Thoracic aorta (tissue), 2 donors: ENCODE measurements at regions not wholly inside any gene's neighbourhood (a gene's known extent, or its start where the extent isn't known, plus 50 kb on each side); places are given as distances from the start of the nearest gene placed in this dataset.

Source experiments
- ATAC-seq: fragments of 150-250 bp; one replicate; pipeline ENCODE4 v1.8.0; 2017; ENCODE audit warnings: low read depth; ENCODE audit not compliant: insufficient number of reproducible peaks, low FRiP score
- DNase-seq: peaks from one replicate; pipeline ENCODE4 v3.0.0-alpha.2; 2020; ENCODE audit warnings: low spot score
- H3K27ac ChIP-seq, 2 donors: fragments of 200-600 bp; sonication (generic); 1 replicate in 1 of 2; 2 replicates in 1 of 2; pipeline ENCODE4 v1.5.1; 2016; ENCODE audit warnings: mild to moderate bottlenecking in 2 of 2, moderate library complexity in 2 of 2
- H3K27me3 ChIP-seq: fragments of 200-600 bp; sonication (generic); replicated peaks from 2 replicates; pipeline ENCODE4 v1.6.0; 2016; ENCODE audit warnings: mild to moderate bottlenecking; ENCODE audit not compliant: insufficient read depth
- H3K36me3 ChIP-seq: fragments of 200-600 bp; sonication (generic); one replicate; pipeline ENCODE4 v1.5.1; 2016
- H3K4me1 ChIP-seq, 2 donors: fragments of 200-600 bp; sonication (generic); 1 replicate in 1 of 2; 2 replicates in 1 of 2; pipeline versions ENCODE4 v1.5.1 to v1.6.0; 2016; ENCODE audit warnings: low read depth in 2 of 2, mild to moderate bottlenecking in 1 of 2; ENCODE audit not compliant: control insufficient read depth in 1 of 2
- H3K4me3 ChIP-seq: fragments of 200-600 bp; sonication (generic); 2 replicates; pipeline ENCODE4 v1.5.1; 2016; ENCODE audit warnings: mild to moderate bottlenecking
- H3K9me3 ChIP-seq: fragments of 200-600 bp; sonication (generic); 2 replicates; pipeline ENCODE4 v1.5.1; 2016
- TF ChIP-seq, protein P1 (sequence below): fragments of 200-600 bp; sonication (generic); IDR thresholded peaks from one replicate; pipeline ENCODE4 v1.5.1; 2019; ENCODE audit warnings: antibody characterized with exemption

DNA sequence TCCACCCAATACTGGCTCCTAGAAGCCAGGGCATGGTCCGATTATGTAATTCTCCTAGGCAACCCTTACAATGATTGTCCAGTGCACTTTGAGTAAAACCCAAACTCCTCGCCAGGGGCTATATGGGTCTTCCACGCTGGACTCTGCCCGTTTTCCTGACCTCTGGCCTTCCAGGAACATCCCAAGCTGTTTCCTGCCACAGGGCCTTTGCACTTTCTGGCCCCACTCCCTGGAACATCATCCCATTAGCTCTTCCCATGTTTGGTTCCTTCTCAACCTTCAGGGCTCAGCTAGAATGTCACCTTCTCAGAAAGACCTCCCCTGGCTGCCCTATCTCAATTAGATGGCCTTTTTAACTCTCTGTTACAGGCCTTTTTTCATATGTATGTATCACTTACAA lies 85.4 kb downstream of the IRF2BPL start:
- DNase-seq (no peak), ATAC-seq (no peak)
- no peaks in the 10 kb centered on the region for H3K9me3 ChIP-seq
- H3K27me3 ChIP-seq: no peaks in the 10 kb centered on the region
- TF ChIP-seq, protein P1, sequence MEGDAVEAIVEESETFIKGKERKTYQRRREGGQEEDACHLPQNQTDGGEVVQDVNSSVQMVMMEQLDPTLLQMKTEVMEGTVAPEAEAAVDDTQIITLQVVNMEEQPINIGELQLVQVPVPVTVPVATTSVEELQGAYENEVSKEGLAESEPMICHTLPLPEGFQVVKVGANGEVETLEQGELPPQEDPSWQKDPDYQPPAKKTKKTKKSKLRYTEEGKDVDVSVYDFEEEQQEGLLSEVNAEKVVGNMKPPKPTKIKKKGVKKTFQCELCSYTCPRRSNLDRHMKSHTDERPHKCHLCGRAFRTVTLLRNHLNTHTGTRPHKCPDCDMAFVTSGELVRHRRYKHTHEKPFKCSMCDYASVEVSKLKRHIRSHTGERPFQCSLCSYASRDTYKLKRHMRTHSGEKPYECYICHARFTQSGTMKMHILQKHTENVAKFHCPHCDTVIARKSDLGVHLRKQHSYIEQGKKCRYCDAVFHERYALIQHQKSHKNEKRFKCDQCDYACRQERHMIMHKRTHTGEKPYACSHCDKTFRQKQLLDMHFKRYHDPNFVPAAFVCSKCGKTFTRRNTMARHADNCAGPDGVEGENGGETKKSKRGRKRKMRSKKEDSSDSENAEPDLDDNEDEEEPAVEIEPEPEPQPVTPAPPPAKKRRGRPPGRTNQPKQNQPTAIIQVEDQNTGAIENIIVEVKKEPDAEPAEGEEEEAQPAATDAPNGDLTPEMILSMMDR: no peak
- H3K4me1 ChIP-seq: peaks cover 24 to 30% of the 10 kb centered on the region in 2 donors
- H3K27ac ChIP-seq: no peak overlapping the region
- no peak overlapping the region for H3K4me3 ChIP-seq
- no peaks in the 10 kb centered on the region for H3K36me3 ChIP-seq

DNA sequence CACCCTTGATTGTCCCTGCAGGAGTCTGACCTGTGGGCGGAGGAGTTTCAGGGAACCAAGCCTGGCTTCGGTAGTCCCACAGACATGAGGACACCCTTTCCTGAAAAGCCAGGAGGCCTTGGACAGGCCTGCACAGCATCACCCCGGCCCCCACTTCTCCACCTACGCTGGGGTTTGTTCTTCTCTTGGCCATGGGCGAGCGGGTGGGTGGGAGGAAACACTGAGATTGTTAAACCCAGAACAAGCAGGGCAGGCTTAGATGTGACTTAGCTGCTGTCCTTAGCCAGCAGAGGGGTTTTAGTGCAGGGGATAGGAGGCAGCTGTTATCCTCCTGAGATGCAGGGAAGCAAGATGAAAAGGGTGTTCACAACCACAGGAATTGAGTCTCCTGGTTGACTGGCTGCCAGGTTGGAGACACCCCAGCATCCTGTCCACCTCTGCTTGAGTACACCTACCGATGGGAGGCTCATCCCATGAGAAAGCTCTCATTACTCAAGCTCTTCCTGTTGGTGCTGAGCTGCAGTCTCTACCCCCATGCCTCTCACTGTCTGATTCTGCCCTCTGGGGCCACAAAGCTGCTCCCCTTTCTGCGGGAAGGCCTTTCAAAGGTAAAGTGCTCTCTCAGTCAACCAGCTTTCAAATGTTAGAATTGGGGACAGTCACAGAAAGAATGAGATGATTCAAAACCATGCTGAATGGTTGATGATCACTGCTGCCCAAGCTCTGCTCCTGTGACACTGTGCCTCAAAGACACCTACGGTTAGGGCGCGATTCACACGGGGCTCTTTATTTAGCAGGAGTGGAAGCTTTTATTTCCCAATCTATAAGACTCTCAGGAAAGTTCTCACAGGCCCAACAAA lies 86.3 kb downstream of the IRF2BPL start:
- Histone ChIP-seq H3K4me1 (peaks cover 24 to 30% of the 10 kb centered on the region in 2 donors), H3K4me3 (no peak overlapping the region), H3K27me3 (no peaks in the 10 kb centered on the region), H3K36me3 (no peaks in the 10 kb centered on the region), H3K9me3 (no peaks in the 10 kb centered on the region), H3K27ac (no peak overlapping the region)
- DNase-seq (no peak), ATAC-seq (no peak)
- TF ChIP-seq, protein P1: no peak

DNA sequence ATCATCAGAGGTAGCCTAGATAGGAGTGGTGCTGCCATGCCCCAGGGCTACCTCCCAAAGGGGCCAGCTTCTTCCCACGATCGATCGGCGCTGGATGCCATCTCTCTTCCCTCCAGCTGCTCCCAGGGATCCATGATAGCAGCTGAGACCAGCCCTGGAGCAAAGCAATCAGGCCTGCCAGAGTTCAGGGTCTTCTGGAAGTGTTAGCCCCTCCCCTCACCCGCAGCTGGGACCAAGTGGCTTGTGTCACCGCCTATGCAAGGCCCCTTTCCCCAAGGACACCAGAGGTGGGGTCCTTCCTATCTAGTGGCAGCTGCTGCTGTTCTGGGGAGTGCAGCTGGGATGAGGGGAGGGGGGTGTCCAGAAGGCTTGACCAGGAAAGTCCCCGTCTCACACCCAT lies 87.0 kb downstream of the IRF2BPL start:
- H3K27ac ChIP-seq: no peak overlapping the region
- no peak for ATAC-seq
- no peak overlapping the region for H3K4me3 ChIP-seq
- H3K4me1 ChIP-seq: peaks cover 23 to 30% of the 10 kb centered on the region in 2 donors
- H3K27me3 ChIP-seq: no peaks in the 10 kb centered on the region
- TF ChIP-seq, protein P1: no peak
- no peak for DNase-seq
- no peaks in the 10 kb centered on the region for H3K9me3 ChIP-seq
- no peaks in the 10 kb centered on the region for H3K36me3 ChIP-seq

DNA sequence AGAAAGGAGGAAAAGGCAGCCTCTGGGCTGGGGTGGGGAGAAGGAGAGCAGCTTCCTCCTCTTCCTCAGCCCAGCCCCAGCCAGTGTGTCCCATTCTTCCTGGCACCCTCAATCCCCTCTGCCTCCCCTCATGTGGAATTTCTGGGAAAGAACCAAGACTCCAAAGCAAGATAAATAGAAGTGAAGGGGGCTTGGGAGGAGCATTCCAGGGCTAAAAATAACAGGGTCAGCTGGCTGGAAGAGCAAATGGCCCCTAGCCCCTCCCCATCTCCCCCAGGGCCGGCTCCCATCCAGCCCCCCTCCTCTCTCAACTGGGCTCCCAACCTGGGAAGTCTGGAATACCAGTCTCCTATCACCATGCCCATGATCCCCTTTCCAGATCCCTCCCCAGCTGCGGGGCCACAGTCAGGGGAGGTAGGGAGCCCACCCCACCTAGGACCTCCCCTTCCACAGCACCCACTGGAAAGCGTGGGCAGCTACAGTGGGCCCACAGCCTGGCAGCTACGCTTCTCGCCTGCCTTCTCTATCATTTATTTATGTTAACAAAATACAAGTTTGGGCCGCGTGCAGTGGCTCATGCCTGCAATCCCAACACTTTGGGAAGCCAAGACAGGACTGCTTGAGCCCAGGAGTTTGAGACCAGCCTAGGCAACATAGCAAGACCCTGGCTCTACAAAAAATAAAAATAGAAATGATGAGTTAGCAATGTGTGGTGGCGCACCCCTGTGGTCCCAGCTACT lies 88.3 kb downstream of the IRF2BPL start:
- H3K9me3 ChIP-seq: no peaks in the 10 kb centered on the region
- H3K36me3 ChIP-seq: no peaks in the 10 kb centered on the region
- no peak for DNase-seq
- H3K27me3 ChIP-seq: no peaks in the 10 kb centered on the region
- peaks cover 23 to 32% of the 10 kb centered on the region in 2 donors for H3K4me1 ChIP-seq
- TF ChIP-seq, protein P1: no peak
- no peak for ATAC-seq
- no peak overlapping the region for H3K4me3 ChIP-seq
- no peak overlapping the region for H3K27ac ChIP-seq

DNA sequence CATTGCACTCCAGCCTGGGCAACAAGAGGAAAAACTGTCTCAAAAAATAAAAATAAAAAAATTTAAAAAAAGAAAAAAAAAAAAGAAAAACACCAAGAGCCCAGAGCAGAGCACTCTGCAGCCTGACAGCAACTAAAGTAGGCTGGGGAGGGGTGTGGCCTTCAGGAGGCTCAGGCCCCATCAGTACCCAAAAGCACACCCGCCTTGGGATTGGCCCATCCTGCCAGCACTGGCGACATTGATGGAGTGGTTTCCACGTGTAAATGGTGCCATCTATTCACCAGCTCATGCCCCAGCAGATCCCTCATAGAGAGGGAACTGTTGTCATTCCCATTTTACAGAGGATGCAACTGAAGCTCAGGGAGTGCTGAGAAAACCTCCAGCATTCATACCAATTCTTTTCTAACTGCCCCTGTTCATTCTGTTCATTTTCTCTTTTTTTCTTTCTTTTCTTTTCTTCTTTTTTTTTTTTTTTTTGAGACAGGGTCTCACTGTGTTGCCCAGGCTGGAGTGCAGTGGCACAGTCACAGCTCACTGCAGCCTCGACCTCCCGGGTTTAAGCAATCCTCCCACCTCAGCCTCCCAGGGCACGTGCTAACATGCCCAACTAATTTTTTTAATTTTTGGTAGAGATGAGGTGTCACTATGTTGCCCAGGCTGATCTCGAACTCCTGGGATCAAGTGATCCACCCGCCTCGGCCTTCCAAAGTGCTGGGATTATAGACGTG lies 89.3 kb downstream of the IRF2BPL start:
- no peak for ATAC-seq
- Histone ChIP-seq H3K9me3 (no peaks in the 10 kb centered on the region), H3K27ac (no peak overlapping the region), H3K36me3 (no peaks in the 10 kb centered on the region), H3K4me1 (peaks cover 23 to 32% of the 10 kb centered on the region in 2 donors), H3K4me3 (no peak overlapping the region), H3K27me3 (no peaks in the 10 kb centered on the region)
- TF ChIP-seq, protein P1: no peak
- DNase-seq: no peak
